ENCODE measurements at regions not wholly inside any gene's neighbourhood (a gene's known extent, or its start where the extent isn't known, plus 50 kb on each side); places are given as distances from the start of the nearest gene placed in this dataset.

DNA sequence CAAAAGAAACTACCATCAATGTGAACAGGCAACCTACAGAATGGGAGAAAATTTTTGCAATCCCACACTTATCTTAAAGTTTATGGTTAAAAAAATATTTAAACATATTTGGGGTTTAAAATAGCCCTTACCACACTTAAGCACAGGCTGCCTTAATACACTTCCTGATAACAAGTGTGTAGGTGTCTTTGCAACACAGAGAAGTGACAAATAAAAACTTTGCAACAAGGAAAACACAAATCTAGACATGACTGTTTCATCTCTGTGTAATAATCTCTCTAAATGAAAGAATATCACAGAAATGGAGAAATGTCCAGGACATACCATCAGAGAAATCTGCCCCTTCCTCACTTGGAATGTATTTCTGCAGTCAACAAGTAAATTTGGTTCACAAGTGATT, 464.1 kb upstream of the ARHGEF26 start:
- no peak for DNase-seq

DNA sequence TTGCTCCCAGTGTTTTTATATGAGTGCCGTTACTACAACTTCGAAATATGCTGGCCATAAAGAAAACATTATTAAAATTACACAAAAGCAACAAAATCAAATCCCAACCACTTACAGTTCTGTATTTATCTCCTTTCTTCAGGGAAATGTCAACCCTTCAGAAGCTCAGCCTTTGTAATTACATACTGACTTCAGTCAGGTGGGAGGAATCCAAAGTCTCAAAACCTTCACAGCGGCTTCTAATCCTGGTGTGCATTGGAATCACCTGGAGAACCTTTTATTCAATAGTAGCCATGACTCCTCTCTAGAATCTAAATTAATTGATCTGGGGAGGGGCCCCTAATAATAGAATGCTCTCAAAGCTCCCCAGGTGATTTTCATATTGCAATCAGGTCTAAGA, 463.7 kb upstream of the ARHGEF26 start:
- DNase-seq = no peak

DNA sequence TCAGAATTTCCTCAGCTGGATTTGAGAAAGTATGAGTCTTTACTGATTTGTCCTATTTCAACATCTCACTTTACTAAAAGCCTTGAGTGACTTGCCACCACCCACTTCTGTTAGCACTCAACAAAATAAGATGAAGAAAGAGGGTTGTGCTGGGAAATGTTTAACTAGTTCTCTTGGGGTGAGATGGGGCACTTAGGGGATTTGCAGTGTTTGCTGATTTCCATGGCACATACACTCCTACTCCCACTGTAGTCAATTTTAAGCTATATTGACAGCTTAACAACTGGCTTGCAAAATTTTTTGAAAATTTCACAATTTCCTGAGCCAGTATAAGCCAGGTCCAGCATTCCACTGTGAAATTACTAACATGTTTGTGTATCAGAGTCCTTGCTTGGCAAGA, 463.1 kb upstream of the ARHGEF26 start:
- DNase-seq = no peak

DNA sequence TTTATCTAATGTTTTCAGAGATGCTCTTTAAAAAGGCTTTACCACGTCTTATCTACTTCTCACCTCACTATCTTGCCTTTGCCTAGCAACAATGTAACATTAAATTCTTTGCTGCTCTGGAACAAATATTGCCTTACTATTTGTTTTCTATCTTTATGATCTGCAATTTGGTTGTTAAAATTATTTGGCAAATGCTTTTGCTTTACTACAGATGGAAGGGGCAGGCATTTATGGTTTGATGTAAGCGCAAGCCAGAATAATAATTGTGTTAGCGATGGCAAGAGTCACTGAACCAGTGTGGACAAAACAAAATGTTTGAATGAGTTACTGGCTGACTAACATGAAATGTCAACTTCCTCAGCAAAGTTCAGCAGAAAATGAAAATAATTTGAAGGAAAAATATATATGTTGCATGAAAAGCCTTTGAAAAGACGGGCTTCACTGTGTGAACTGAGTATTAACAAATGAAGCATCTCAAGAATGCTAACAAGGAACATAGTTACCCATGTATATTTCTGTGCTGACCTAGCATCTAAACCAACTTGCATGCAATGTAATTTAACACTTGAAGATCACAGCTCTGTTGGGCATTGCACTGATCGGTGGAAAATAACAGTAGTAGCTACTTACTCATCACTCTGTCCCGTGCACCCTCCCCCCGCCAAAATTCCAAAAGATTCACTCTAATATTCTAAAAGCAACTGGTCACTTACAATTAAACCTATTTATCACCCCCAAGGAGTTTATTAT, 454.0 kb upstream of the ARHGEF26 start:
- no peak for DNase-seq

DNA sequence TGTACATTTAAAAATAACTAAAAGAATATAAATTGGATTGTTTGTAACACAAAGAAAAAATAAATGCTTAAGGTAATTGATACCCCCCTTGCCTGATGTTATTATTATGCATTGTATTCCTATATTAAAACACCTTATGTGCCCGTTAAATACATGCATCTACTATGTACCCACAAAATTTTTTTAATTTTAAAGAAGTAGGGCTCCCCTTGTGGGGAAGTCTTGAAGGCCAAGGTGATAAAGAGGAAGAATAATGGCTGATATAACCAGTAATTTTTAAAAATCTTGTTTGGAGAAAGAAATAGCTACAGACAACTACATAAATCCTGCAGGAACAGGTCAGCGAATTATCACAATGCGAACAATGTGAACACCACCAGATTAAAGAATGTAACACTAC, 451.7 kb upstream of the ARHGEF26 start:
- DNase-seq = no peak

DNA sequence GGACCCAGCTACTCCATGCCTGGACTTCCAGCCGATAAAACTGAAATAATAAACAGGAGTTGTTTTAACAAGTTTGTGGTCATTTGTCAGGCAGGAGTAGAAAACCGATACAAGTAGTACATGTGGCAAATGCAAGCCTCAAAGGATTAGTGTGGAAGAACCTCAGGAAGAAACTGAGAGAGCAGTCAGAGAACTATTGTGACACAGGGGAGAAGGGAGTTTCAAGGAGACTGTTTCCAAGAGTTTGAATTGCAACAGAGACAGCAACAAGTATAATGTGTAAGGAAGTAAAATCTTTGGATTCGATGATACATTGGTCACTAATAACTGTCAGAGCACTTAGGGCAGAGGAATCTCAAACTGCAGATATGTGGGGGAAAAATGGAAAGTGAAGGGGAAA, 450.6 kb upstream of the ARHGEF26 start:
- DNase-seq = no peak

DNA sequence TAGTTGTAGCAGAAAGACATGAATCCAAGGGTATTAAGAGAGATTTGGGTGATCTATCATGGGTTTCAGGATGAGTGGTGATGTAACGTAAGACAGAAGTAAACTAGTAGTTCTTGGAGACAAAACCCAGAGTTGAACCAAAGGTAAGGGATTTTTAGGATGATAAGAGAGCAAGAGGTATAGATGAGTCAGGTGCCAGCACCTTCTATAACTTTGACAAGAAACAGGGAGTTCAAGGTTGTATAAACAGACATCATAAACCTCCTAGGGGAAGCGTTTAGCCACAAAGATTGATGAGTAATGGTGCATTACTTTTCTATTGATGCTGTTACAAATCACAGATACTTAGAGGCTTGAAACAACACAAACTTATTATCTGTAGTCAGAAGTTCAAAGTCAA, 447.3 kb upstream of the ARHGEF26 start:
- no peak for DNase-seq

DNA sequence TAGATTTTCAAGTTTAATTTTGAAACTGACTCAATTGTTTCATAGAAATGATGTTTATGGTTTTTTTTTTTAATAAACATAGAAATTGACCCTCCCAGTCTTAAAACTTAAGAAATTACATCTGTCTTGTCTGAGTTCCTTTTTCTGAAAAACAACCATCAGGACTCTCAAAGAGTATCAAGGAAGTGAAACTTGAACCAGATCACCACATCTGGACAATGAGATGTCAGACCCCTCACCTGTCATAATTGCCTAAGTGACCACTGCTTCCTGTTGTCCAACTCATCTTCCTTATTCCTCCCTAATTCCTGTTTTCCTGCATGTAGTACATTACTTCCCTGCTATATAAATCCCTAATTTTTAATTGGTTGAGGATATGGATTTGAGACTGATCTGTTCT, 441.5 kb upstream of the ARHGEF26 start:
- no peak for DNase-seq

DNA sequence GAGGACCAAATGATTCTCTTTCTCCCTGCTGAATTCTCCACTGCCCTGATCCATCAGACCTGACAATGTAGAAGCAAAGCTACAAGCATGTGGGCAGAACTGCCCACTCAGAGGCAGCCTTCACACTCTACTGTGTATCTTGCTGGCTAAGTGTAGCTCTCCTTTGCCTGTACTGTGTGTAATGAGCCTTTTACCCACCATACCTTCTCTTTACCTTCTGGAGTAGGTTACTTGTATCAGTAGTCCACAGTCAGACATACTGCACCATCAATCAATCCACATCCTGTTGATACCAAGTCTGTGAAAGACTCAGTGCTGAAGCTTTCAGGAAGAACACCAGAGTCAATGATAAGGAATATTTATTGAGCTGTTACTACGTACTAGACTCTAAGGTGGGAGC, 440.7 kb upstream of the ARHGEF26 start:
- DNase-seq = no peak

DNA sequence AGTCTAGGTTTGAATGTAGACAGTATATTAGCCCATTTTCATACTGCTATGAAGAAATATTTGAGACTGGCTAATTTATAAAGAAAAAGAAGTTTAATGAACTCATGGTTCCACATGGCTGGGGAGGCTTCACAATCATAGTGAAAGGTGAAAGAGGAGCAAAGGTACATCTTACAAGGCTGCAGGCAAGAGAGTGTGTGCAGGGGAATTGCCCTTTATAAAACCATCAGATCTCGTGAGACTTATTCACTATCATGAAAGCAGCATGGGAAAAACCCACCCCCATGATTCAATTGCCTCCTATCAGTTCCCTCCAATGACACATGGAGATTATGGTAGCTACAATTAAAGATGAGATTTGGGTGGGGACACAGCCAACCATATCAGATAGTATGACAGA, 440.1 kb upstream of the ARHGEF26 start:
- DNase-seq = no peak

DNA sequence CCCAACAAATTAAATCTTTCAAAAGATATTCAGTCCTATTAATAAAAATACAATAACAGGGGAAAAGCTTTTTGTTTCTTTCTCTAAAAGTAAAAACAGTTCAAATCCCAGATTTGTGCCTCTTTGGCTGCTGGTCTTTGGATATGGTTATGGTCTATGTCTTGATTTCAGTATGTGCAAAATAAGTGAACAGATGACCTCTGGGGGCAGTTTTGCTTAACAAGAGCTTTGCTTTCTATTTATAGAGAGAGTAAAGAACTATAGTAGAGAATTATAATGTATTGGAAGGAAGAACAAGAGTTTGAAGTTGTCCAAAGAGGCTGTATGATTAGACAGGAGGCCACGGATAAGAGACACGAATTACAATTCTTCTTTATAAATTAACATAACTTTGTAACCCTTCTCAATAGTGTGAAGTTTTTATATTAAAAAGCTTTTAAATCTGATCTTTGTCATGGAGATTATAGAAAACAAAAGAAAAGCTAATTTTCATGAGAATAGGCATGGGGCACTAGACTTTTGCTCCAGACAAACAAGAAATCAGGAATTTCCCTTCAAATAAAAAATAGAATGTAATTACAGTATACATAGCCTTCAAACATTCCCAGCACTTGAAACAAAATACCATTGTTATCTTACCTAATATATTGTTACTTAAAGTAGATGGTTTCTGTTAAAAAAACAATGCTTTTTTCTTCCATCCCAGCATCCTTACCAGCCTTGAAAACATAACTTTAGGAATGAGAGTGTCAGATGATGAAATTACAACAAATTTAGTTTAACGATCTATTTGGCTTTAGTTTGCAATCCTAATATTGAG, 432.7 kb upstream of the ARHGEF26 start:
- DNase-seq = no peak

DNA sequence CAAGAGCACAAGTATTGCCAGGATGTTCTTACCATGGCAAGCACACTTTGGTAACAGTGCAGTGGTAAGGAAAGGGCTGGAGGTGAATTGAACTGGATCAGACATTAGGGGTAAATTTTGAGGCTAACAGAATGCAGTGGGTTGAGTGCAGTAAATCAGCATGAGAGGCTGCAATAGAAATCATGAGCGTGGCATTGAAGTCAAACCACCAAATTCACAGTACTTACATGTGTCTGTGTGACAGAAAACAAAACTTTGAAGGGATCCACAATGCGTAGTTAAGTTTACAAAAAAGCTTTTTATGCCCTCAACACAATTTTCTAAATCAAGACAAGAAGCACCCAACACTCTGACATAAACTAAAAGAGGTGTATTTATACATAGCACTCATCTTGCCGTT, 428.0 kb upstream of the ARHGEF26 start:
- no peak for DNase-seq

DNA sequence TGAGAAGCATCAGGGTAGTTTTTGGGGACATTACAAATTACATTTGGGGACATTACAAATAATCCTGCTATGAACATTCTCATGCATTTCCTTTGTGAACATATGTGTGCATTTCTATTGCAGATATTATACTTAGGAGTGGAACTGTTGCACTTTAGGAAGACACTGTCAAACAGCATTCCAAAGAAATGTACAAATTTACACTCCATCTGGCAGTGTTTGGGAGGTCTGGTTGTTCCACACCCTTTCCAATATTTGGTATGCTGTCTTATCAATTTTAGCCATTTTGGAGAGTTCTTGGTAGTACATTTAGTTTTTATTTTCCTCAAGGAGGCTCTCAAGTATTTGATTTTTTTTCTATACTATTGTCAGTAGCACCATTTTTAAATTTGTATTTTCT, 419.1 kb upstream of the ARHGEF26 start:
- no peak for DNase-seq

DNA sequence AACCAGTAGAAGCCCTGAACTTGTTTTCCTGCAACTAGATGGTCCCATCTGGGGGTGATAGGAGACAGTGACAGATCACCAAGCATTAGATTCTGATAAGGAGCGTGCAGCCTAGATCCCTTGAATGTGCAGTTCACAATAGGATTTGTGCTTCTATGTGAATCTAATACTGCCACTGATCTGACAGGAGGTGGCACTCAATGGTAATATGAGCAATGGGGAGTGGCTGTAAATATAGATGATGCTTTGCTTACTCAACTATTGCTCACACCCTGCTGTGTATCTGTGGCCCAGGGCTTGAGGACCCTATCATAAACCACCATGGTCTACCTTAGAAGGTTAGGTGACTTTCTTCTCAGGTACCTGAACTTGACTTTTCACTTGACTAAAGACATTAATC, 417.1 kb upstream of the ARHGEF26 start:
- no peak for DNase-seq

DNA sequence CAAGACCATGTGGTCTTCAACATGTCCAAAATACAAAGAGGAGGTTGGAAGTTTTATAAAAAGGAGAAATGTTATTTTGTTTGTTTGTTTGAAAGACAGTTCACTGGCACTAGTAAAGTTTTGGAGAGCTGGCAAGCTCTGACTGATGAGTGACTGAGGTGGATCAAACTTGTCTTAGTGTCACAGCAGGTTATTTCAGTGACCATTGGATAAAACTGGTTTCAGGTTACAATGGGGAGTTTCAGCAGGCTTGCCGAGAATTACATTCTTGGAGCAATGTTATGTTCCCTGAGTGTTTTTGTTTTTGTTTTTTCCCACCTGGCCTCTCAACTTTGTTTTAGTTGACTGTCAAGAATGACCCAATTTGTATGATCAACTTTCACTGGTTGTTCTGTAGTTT, 414.5 kb upstream of the ARHGEF26 start:
- DNase-seq = no peak

DNA sequence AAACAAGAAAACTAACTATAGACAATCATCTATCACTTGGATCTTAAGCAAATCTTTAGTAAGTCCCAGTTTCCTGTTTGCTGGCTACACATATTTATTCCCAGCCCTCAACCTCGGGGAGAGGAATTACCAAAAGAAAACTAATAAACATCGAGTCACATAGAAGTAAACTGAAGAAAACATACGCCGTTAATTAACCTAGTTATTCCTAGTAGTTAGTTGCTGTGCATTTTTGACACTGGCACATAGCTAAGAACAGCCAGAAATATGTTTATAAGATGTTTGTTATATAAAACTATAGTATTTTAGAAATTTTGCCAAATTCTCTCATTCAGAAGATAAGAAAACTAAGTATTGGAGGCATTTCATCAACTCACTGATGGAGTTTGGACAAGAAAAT, 407.2 kb upstream of the ARHGEF26 start:
- DNase-seq = no peak

DNA sequence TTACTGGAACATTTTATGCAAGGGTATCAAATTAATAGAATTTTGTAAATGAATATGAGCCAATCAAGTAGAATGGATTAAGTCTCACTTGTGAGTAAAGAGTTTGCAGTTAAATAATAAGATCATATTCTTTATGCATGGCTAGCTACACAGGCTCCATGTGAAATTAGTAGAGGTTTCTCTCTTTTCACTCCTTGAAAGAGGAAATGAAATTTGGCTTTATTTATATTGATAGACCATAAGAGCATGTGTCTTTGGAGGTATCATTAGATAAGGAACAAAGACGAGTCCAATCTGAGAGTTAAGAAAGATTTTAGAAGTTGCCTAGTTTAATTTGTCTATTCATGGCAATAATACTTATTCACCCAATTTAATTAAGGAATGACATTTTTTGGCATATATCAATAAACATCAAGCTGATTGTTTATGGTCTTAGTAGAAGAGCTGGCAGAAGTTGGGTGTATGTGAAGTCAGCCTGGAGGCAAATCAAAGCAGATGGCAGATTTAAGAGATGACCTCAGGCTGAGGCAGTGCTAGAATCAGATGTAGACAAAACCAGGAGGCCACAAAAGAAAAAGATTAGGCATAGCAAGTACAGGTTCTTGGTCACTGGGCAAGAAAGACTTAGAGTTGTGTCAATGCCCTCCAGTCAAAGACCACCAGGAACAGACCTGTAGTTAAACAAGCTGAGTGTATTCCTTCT, 406.5 kb upstream of the ARHGEF26 start:
- no peak for DNase-seq

DNA sequence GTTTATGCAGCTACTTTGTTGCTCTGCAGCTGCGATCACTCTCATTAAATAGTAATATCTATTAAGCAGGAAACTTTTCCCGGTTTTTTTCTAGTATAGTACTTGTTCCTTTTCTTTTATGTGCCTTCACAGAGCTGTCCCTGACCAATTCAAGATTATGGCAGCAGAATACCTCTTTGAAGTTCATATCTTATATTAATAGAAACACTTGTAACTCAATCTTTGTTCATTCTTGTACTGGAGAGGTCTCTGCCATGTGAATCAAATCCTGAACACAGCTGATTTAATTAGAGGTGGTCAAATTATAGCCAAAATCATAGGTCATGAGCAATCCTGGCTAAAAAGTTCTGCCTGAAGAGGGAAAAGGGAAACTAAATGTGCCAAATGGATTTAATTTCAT, 399.0 kb upstream of the ARHGEF26 start:
- DNase-seq = no peak

DNA sequence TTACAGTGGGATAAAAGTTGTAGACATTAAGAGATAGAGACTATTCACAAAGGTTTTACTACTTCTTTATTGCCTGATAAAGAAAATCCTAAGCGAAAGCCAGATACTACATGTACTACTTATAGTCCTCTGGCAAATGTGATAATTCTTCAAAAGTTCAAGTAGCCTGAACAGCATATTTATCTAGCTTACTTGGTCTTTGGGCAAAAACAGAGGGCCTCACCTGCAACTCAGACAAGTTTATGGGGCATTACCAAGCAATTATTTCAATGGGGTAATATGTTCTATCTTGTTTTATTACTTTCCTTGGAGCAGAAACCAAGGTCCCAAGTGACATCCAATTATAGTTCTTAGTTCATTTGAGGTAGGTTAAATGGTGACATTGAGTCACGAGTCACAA, 390.1 kb upstream of the ARHGEF26 start:
- no peak for DNase-seq

DNA sequence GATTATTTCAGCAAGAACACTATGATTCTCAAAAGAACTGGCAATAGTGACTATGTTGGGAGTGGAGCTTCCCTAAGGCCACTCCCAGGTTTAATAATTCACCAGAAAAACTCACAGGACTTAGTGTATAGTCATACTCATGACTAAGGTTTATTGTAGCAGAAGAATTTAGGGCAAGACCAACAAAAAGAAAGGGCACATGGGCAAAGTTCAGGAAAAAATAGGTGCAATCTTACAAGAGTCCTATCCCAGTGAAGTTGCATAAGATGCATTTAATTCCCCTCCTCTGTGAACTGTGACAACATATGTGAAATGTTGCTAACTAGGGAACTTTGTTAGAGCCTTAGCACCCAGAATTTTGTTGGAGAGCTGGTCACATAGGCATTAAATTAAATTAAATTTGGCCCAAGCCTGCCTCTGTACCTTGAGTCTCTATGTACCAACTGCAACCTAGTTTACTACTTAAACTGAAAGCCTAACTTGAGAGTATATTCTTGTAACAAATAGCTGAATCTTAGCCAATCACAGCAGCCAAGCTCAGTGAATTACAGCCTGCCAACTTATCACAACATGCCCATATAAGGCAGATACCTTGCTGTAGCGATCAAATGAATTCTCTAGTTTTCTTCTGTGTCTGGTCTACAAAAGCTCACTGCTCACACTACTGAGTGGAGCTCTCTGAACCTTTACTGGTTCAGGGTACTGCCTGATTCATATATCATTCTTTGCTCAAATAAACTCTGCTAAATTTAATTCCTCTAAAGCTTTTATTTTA, 386.2 kb upstream of the ARHGEF26 start:
- no peak for DNase-seq

DNA sequence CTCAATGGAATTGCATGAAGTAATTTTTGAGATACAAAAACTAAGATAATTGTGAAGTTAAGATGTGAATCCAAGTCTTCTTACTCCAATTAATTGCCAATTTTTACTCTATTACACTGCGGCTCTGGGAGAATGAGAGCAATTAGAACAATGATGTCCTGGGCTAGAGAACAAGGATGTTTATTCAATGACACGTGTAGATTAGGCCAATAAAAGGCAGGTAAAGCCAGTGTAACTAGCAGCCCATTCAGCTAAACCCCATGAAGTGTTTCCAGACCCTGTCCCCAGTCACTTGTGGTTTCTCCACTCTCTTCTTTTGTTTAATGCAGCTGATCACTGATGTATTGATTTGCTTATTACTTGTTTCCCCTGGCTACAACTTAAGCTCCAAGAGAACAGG, 381.1 kb upstream of the ARHGEF26 start:
- no peak for DNase-seq

DNA sequence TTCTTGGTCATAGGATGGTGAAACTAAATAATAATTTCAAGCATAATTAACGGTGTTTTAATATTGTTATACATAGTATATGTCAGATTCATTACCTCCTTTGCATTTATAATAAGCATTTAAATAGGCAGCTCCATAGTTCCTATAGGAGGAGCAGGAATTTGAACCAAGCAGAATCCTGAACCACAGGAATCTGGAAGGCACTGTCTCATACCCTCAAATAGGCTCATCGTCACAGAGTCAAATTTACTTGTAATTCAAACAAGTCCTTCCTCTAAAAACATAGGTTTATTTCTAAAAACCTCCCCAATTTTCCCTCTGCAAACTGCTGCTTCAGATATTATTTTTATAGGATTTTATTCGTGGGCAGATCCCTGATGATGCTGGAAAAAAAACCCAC, 376.3 kb upstream of the ARHGEF26 start:
- DNase-seq = no peak

Measured in renal pelvis (tissue), 1 donor.